VCaP (cell line): ENCODE measurements at regions not wholly inside any gene's neighbourhood (a gene's known extent, or its start where the extent isn't known, plus 50 kb on each side); places are given as distances from the start of the nearest gene placed in this dataset.

ENCODE experiments used
- H3K27ac ChIP-seq: fragments of 450-650 bp; 2 replicates; pipeline ENCODE4 v1.5.1; 2017
- TF ChIP-seq, protein P1 (sequence below): fragments of 450-650 bp; conservative IDR thresholded peaks from 2 replicates; pipeline ENCODE4 v1.5.1; 2017; ENCODE audit warnings: mild to moderate bottlenecking, moderate library complexity

DNA sequence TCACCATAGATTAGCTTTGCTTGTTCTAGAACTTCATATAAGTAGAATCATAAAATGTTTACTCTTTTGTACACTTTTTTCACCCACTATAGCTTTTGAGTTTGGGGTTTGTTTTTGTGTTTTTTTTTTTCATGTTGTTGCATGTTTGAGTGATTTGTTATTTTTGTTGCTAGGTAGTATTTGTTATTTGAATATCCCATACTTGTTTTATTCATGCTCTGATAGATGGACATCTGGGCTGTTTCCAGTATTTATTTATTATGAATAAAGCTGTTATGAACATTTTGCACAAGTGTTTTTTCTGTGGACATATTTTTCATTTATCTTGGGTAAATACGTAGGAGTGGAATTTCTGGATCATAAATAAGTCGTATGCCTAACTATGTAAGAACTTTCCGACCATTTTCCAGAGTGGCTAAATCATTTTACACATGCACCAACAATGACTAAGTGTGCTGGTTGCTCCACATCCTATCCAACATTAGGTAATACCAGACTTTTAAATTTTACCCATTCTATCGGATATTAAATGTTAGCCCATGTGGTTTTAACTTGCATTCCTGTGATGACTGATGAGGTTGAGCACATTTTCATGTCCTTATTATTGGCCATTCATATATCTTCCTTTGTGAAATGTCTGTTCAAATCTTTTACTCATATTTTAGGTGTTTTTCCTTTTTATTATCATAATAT, 69.1 kb upstream of the NR4A3 start:
- H3K27ac ChIP-seq, result no peak overlapping the region
- TF ChIP-seq, protein P1, sequence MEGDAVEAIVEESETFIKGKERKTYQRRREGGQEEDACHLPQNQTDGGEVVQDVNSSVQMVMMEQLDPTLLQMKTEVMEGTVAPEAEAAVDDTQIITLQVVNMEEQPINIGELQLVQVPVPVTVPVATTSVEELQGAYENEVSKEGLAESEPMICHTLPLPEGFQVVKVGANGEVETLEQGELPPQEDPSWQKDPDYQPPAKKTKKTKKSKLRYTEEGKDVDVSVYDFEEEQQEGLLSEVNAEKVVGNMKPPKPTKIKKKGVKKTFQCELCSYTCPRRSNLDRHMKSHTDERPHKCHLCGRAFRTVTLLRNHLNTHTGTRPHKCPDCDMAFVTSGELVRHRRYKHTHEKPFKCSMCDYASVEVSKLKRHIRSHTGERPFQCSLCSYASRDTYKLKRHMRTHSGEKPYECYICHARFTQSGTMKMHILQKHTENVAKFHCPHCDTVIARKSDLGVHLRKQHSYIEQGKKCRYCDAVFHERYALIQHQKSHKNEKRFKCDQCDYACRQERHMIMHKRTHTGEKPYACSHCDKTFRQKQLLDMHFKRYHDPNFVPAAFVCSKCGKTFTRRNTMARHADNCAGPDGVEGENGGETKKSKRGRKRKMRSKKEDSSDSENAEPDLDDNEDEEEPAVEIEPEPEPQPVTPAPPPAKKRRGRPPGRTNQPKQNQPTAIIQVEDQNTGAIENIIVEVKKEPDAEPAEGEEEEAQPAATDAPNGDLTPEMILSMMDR, result no peak

DNA sequence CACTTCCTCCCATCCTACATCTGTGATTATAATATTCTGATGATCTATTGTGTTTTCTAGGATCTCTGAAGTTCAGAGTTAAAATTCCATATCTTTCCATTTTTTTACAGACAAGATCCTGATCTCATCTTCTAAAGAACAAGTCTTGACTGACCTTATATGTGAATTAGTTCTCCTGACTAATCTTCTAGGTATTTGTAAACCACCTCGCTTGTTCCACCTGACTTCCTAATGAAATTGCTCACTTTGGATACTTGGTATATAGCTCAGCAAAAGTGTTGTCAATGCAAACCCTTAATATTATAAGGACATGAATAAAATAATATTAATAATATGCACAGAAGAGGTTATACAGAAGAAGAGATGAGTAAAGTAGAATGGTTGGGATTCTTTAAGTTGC, 68.2 kb upstream of the NR4A3 start:
- TF ChIP-seq, protein P1, result no peak
- H3K27ac ChIP-seq, result no peak overlapping the region

DNA sequence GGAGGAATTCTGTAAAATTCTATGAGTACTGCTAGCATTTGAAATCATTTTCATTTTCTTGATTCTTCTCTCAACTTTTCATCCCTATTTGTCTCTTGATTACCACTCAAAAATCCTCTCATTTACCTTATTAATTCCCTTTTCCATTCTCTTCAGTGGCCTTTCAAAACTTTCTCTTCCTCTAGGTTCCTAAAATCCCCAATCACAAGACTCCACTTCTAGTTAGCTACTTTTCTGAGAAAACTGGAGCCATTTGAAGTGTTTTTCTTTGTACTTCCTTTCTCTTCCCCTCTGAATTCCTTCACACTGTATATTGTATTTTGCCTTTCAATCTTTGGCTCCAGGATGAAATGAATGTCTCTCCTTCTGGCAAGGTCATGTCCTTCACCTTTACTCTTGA, 61.3 kb upstream of the NR4A3 start:
- no peak overlapping the region for H3K27ac ChIP-seq
- TF ChIP-seq, protein P1, result no peak

DNA sequence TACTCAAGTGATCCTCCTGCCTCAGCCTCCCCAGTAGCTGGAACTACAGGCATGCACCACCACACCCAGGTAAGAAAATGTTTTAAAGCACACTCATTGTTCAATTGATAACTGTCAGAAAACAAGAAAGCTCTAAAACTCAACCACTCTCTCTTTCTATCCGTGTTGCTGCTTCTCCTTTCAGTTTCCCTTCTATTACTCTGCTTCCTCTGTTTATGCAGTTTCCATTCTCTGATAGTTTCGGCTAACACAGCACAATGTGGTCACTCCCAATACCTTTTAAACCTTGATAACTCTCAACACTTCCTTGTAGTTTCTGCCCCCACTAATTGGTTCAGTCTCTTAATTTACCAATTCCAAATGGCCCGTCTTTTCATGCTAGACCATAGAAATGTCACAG, 59.2 kb upstream of the NR4A3 start:
- TF ChIP-seq, protein P1, result no peak
- no peak overlapping the region for H3K27ac ChIP-seq
